ENCODE measurements at regions not wholly inside any gene's neighbourhood (a gene's known extent, or its start where the extent isn't known, plus 50 kb on each side); places are given as distances from the start of the nearest gene placed in this dataset.
"Not testable (repeated sequence)": the region's sequence is repeated elsewhere in the genome, so short reads cannot be mapped to it uniquely, and the experiment has no call there.

DNA sequence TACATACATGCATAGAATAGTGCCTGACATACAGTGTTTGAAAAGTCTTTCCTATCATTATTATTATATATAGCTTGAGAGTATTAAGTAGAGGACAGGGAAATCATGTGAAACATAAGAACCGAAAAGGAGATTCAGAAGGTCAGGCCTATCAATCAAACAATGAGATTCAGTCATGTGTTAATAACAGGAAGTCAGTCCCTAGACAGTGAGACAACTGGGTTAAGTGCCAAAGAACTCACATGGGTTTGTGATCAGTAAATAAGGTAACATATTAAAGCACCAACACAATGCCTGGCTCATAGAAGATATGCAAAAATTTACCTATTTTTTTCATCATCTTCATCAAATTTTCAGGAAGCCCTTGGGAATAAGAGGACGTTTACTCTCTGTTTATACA is 174.3 kb upstream of the FAT3 start:
- TF ChIP-seq CTCF (conservative IDR thresholded peaks at IDR 0.05; ENCODE audit: low read depth, low read length), result no peak
- no peak overlapping the region for H3K4me3 ChIP-seq (ENCODE audit: low read depth, low read length)
- DNase-seq (ENCODE audit: low read depth), result no peak

GRCh38 chr11:92048415-92048814 is 176.2 kb upstream of the FAT3 start:
- no peak for DNase-seq (ENCODE audit: low read depth)
- TF ChIP-seq CTCF (conservative IDR thresholded peaks at IDR 0.05; ENCODE audit: low read depth, low read length), result no peak
- no peak overlapping the region for H3K4me3 ChIP-seq (ENCODE audit: low read depth, low read length)

DNA sequence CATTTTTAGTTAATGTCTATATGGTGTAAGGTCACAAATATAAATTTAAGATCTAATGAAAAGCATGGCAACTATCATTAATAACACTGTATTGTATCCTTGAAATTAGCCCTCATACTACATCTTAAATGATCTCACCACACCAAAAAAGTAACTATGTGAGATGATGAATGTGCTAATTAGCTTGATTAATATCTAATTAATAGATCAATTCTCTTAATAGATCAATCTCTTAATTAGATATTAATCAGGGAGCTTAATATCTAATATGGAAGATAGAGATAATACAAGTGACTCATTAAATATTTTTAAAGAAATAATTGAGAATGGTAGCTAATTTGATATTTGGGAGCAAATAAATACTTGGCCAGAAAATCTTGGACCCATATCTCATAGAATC is 178.5 kb upstream of the FAT3 start:
- H3K4me3 ChIP-seq (ENCODE audit: low read depth, low read length), result no peak overlapping the region
- no peak for TF ChIP-seq CTCF (conservative IDR thresholded peaks at IDR 0.05; ENCODE audit: low read depth, low read length)
- DNase-seq (ENCODE audit: low read depth), result no peak

DNA sequence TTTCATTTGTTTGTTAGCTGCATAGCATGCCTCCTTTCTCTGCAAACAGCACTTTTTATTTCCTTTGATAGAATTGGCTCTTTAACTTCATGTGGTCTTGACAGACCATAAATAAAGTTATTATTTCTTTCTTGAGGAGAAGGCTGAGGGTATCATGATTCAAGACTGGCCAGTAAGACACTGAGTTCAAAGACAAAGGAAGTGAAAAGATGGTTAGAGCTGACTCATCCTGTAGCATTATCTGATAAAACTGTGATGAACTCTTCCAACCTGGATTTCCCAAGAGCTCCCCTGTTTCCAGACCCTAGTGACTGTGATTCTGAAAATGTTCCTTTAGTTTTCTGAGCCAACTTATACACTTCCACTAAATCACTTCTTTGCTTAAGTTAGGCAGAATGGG is 179.3 kb upstream of the FAT3 start:
- H3K4me3 ChIP-seq (ENCODE audit: low read depth, low read length), result no peak overlapping the region
- no peak for TF ChIP-seq CTCF (conservative IDR thresholded peaks at IDR 0.05; ENCODE audit: low read depth, low read length)
- DNase-seq (ENCODE audit: low read depth), result no peak

- no peak for TF ChIP-seq CTCF (conservative IDR thresholded peaks at IDR 0.05; ENCODE audit: low read depth, low read length)
- H3K4me3 ChIP-seq (ENCODE audit: low read depth, low read length), result no peak overlapping the region
- DNase-seq (ENCODE audit: low read depth), result no peak
Observed at GRCh38 chr11:92035488-92035887, 189.1 kb upstream of the FAT3 start.

GRCh38 chr11:92027136-92027535 is 197.5 kb upstream of the FAT3 start:
- DNase-seq (ENCODE audit: low read depth); H3K4me3 ChIP-seq (ENCODE audit: low read depth, low read length): not testable (repeated sequence)

DNA sequence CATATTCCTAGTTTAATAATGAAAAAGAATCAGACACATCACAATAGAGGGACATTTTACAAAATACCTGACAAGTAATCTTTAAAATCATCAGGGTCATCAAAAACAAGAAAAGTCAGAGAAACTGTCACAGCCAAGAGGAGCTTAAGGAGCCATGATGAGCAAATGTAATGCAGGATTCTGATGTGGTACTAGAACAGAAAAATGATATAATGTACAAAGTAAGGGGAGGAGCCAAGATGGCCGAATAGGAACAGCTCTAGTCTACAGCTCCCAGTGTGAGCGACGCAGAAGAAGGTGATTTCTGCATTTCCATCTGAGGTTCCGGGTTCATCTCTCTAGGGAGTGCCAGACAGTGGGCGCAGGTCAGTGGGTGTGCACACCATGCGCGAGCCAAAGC is 198.0 kb upstream of the FAT3 start:
- H3K4me3 ChIP-seq (ENCODE audit: low read depth, low read length), result no peak overlapping the region
- no peak for TF ChIP-seq CTCF (conservative IDR thresholded peaks at IDR 0.05; ENCODE audit: low read depth, low read length)
- no peak for DNase-seq (ENCODE audit: low read depth)

DNA sequence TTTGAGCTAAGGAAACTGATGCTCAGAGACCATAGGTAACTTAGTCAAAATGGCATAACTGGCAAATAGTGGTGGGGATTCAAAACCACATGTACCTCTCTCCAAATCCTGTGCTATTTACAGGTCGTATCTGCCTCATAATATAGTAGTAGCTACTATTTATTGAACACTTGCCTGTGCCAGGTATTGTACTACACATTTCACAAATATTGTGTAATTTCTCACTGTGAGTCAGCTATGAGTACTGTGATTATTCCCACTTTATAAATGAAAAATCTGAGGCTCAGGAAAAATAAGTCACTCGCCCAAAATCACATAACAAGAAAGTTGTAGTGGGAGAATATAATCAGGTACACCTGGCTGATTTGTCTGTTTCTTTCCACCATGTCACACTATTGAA is 199.8 kb upstream of the FAT3 start:
- TF ChIP-seq CTCF (conservative IDR thresholded peaks at IDR 0.05; ENCODE audit: low read depth, low read length), result no peak
- no peak for DNase-seq (ENCODE audit: low read depth)
- no peak overlapping the region for H3K4me3 ChIP-seq (ENCODE audit: low read depth, low read length)
